Glutamatergic neuron (in vitro differentiated cells): ENCODE measurements at regions not wholly inside any gene's neighbourhood (a gene's known extent, or its start where the extent isn't known, plus 50 kb on each side); places are given as distances from the start of the nearest gene placed in this dataset.
"Not testable (repeated sequence)": the region's sequence is repeated elsewhere in the genome, so short reads cannot be mapped to it uniquely, and the experiment has no call there.

ENCODE experiments used
- DNase-seq: peaks from one replicate; pipeline ENCODE4 v3.0.0; 2022
- H3K27ac Mint-ChIP-seq: one replicate; pipeline ENCODE4 v1.8.0; 2020; ENCODE audit warnings: mild to moderate bottlenecking, mixed read lengths, inconsistent platforms; ENCODE audit not compliant: unreplicated experiment
- H3K27me3 Mint-ChIP-seq: one replicate; pipeline ENCODE4 v1.8.0; 2020; ENCODE audit warnings: mild to moderate bottlenecking, moderate library complexity, mixed read lengths, inconsistent platforms; ENCODE audit not compliant: unreplicated experiment
- H3K36me3 Mint-ChIP-seq: one replicate; pipeline ENCODE4 v1.8.0; 2020; ENCODE audit warnings: mild to moderate bottlenecking, mixed read lengths, inconsistent platforms; ENCODE audit not compliant: unreplicated experiment
- H3K4me1 Mint-ChIP-seq: one replicate; pipeline ENCODE4 v1.8.0; 2020; ENCODE audit warnings: mild to moderate bottlenecking, low read depth, mixed read lengths, inconsistent platforms; ENCODE audit not compliant: unreplicated experiment
- H3K4me3 Mint-ChIP-seq: one replicate; pipeline ENCODE4 v1.8.0; 2020; ENCODE audit warnings: mild to moderate bottlenecking, mixed read lengths, inconsistent platforms; ENCODE audit not compliant: unreplicated experiment
- H3K9me3 Mint-ChIP-seq: one replicate; pipeline ENCODE4 v1.8.0; 2020; ENCODE audit warnings: mild to moderate bottlenecking, moderate library complexity, mixed read lengths, inconsistent platforms; ENCODE audit not compliant: unreplicated experiment
- TF ChIP-seq, protein P1 (sequence below): fragments of 200-600 bp; sonication (generic); IDR thresholded peaks from one replicate; pipeline ENCODE4 v1.5.0; 2021; ENCODE audit not compliant: partially characterized antibody, unreplicated experiment

DNA sequence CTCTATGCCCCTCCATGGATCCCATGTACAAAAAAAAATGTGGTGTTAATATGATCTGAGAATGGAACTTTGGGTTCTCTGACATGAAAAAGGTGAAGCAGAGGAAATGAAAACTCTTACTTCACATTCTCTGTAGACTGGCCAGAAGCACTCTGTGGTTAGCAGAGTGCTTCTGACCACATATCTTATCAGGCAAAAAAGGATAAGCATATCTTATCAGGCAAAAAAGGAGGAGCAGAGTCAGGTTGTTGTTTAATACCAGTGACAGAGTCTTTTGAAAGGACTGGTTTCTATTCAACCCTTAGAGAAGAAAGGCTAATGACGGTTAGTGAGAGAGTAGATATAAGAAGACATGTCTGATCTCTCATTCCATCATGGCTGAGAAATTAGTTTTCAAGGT is 1404.8 kb downstream of the SLITRK1 start:
- no peaks in the 10 kb centered on the region for H3K4me1 Mint-ChIP-seq
- H3K27ac Mint-ChIP-seq = no peak overlapping the region
- H3K36me3 Mint-ChIP-seq = no peaks in the 10 kb centered on the region
- TF ChIP-seq, protein P1, sequence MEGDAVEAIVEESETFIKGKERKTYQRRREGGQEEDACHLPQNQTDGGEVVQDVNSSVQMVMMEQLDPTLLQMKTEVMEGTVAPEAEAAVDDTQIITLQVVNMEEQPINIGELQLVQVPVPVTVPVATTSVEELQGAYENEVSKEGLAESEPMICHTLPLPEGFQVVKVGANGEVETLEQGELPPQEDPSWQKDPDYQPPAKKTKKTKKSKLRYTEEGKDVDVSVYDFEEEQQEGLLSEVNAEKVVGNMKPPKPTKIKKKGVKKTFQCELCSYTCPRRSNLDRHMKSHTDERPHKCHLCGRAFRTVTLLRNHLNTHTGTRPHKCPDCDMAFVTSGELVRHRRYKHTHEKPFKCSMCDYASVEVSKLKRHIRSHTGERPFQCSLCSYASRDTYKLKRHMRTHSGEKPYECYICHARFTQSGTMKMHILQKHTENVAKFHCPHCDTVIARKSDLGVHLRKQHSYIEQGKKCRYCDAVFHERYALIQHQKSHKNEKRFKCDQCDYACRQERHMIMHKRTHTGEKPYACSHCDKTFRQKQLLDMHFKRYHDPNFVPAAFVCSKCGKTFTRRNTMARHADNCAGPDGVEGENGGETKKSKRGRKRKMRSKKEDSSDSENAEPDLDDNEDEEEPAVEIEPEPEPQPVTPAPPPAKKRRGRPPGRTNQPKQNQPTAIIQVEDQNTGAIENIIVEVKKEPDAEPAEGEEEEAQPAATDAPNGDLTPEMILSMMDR = no peak
- H3K9me3 Mint-ChIP-seq = no peaks in the 10 kb centered on the region
- H3K4me3 Mint-ChIP-seq = no peak overlapping the region
- no peak for DNase-seq
- no peaks in the 10 kb centered on the region for H3K27me3 Mint-ChIP-seq

DNA sequence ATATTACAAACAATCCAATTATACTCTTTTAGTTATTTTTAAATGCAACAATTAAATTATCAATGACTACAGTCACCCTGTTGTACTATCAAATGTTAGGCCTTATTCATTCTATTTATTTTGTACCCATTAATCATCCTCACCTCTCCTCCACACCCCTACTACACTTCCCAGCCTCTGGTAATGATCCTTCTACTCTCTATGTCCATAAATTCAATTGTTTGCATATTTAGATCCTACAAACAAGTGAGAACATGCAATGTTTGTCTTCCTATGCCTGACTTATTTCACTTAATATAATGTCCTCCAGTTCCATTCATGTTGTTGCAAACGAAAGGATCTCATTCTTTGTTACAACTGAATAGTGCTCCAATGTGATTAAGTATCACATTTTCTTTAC is 1414.6 kb downstream of the SLITRK1 start:
- H3K27ac Mint-ChIP-seq = no peak overlapping the region
- H3K27me3 Mint-ChIP-seq = no peaks in the 10 kb centered on the region
- H3K36me3 Mint-ChIP-seq = no peaks in the 10 kb centered on the region
- H3K9me3 Mint-ChIP-seq = no peaks in the 10 kb centered on the region
- no peak for DNase-seq
- TF ChIP-seq, protein P1 = no peak
- H3K4me3 Mint-ChIP-seq = no peak overlapping the region
- no peaks in the 10 kb centered on the region for H3K4me1 Mint-ChIP-seq

DNA sequence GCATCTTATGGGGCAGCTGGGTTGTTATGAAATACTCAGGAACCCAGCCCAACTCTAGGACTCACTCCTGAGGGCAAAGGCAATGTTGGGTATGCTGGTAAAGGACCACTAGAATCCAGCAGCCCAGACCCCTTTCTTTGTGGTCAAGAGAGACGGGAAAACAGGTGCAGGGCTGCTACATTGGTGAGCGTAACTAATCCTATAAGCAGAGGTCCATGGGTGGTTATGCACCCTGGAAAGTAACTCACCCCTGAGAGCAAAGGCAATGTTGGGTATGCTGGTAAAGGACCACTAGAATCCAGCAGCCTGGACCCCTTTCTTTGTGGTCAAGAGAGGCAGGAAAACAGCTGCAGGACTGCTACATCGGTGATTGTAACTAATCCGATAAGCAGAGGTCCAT is 1422.7 kb downstream of the SLITRK1 start:
- DNase-seq, H3K36me3 Mint-ChIP-seq, H3K27me3 Mint-ChIP-seq, H3K27ac Mint-ChIP-seq, H3K4me1 Mint-ChIP-seq, H3K9me3 Mint-ChIP-seq, H3K4me3 Mint-ChIP-seq: not testable (repeated sequence)

DNA sequence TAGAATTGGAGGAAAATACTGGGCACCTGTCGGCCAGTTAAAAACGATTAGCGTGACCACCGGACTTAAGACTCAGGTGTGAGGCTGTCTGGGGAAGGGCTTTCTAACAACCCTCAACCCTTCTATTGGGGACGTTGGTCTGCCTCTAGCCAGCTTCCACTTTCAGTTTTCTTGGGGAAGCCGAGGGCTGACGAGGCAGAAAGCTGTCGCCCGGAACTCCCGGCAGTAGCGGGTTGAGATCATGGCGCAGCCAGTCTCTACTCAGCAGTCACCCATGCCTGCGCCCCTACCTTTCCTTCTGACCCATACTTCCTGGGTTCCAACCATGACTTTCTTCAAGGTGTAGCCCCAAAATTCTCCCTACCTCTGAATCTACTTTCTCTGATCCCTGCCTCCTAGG is 1424.1 kb downstream of the SLITRK1 start:
- no peaks in the 10 kb centered on the region for H3K9me3 Mint-ChIP-seq
- H3K36me3 Mint-ChIP-seq = no peaks in the 10 kb centered on the region
- no peaks in the 10 kb centered on the region for H3K27me3 Mint-ChIP-seq
- TF ChIP-seq, protein P1 = no peak
- DNase-seq = no peak
- no peak overlapping the region for H3K27ac Mint-ChIP-seq
- H3K4me3 Mint-ChIP-seq = no peak overlapping the region
- peaks cover 3% of the 10 kb centered on the region for H3K4me1 Mint-ChIP-seq

DNA sequence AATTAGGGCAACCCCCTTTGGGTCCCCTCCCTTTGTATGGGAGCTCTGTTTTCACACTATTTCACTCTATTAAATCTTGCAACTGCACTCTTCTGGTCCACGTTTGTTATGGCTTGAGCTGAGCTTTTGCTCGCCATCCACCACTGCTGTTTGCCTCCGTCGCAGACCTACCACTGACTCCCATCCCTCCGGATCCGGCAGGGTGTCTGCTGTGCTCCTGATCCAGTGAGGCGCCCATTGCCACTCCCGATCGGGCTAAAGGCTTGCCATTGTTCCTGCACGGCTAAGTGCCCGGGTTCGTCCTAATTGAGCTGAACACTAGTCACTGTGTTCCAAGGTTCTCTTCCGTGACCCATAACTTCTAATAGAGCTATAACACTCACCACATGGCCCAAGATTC is 1424.7 kb downstream of the SLITRK1 start:
- not testable (repeated sequence) for H3K9me3 Mint-ChIP-seq, H3K27ac Mint-ChIP-seq, H3K4me1 Mint-ChIP-seq, DNase-seq, H3K36me3 Mint-ChIP-seq, H3K27me3 Mint-ChIP-seq, H3K4me3 Mint-ChIP-seq

DNA sequence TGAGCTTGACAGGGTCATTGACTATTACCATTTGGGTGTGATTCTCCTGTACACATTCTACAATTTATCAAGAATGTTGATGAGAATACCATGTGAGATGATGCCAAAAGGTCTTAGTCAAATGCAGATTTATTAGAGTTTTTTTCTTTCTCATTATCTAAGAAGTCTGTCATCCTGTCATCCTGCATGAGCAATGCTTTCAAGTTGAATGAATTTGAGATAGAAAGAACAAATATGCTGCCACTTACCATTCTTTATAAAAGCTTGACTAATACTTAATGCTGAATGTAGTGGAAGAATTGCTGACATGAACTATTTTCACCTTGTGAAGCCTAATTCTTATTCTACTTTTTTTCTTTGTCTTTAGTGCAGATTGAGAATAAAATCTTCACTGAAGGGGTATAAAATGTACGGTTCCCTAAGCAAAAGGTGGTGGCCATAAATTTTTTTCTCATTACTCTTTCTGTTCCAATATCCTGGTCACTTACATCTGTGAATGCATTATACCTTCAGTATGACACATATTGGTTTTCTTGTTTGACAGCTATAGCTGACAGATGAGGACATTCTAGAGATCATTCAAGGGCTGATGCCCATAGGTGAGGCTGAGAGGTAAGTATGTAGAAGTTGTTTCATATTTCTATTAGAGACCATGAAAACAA is 1434.7 kb downstream of the SLITRK1 start:
- Mint-ChIP-seq H3K4me1 (no peaks in the 10 kb centered on the region), H3K9me3 (no peaks in the 10 kb centered on the region), H3K4me3 (no peak overlapping the region), H3K27me3 (no peaks in the 10 kb centered on the region), H3K27ac (no peak overlapping the region), H3K36me3 (no peaks in the 10 kb centered on the region)
- DNase-seq = no peak
- TF ChIP-seq, protein P1 = no peak
